ENCODE measurements at regions not wholly inside any gene's neighbourhood (a gene's known extent, or its start where the extent isn't known, plus 50 kb on each side); places are given as distances from the start of the nearest gene placed in this dataset.

- no peak for TF ChIP-seq POLR2A (IDR thresholded peaks at IDR 0.05)
- H3K4me3 ChIP-seq = no peak overlapping the region
- H3K4me1 ChIP-seq = no peaks in the 10 kb centered on the region
- no peak for DNase-seq
- no peaks in the 10 kb centered on the region for H3K27me3 ChIP-seq
- H3K9me3 ChIP-seq = no peaks in the 10 kb centered on the region
- intact Hi-C loops (cut with DNase I; ENCODE audit: low total_unique reads) = no loop called here
- no peaks in the 10 kb centered on the region for H3K36me3 ChIP-seq (ENCODE audit: low read depth, missing control alignments)
- no peak overlapping the region for H3K27ac ChIP-seq
- 60 to 61% methylated on average over 10 of the region's 10 CpGs for WGBS, 2 donors
Measured at GRCh38 chrY:14255965-14256816, 200.2 kb downstream of the VCY1B start.

GRCh38 chrY:14256817-14257168 lies 200.8 kb downstream of the VCY1B start:
- Histone ChIP-seq H3K36me3 (ENCODE audit: low read depth, missing control alignments) (no peaks in the 10 kb centered on the region), H3K27ac (no peak overlapping the region), H3K4me1 (no peaks in the 10 kb centered on the region), H3K9me3 (no peaks in the 10 kb centered on the region), H3K4me3 (no peak overlapping the region), H3K27me3 (no peaks in the 10 kb centered on the region)
- no peak for DNase-seq
- TF ChIP-seq CTCF (IDR thresholded peaks at IDR 0.05) = no peak
- no peak for TF ChIP-seq POLR2A (IDR thresholded peaks at IDR 0.05)
- intact Hi-C loops (cut with DNase I; ENCODE audit: low total_unique reads) = no loop called here
- 80 to 93% methylated on average over 1 of the region's 1 CpG for WGBS, 2 donors

- Histone ChIP-seq H3K9me3 (no peaks in the 10 kb centered on the region), H3K4me1 (no peaks in the 10 kb centered on the region), H3K36me3 (ENCODE audit: low read depth, missing control alignments) (no peaks in the 10 kb centered on the region), H3K27me3 (no peaks in the 10 kb centered on the region), H3K4me3 (no peak overlapping the region), H3K27ac (no peak overlapping the region)
- intact Hi-C loops (cut with DNase I; ENCODE audit: low total_unique reads) = no loop called here
- TF ChIP-seq CTCF (IDR thresholded peaks at IDR 0.05) (no peak), POLR2A (IDR thresholded peaks at IDR 0.05) (no peak)
- no peak for DNase-seq
Measured at GRCh38 chrY:14277029-14277428, 221.0 kb downstream of the VCY1B start.

- Histone ChIP-seq H3K4me3 (no peak overlapping the region), H3K9me3 (no peaks in the 10 kb centered on the region), H3K27ac (no peak overlapping the region), H3K4me1 (no peaks in the 10 kb centered on the region), H3K36me3 (ENCODE audit: low read depth, missing control alignments) (no peaks in the 10 kb centered on the region), H3K27me3 (no peaks in the 10 kb centered on the region)
- intact Hi-C loops (cut with DNase I; ENCODE audit: low total_unique reads) = no loop called here
- 40 to 42% methylated on average over 1 of the region's 1 CpG for WGBS, 2 donors
- TF ChIP-seq CTCF (IDR thresholded peaks at IDR 0.05) (no peak), POLR2A (IDR thresholded peaks at IDR 0.05) (no peak)
- no peak for DNase-seq
Measured at GRCh38 chrY:14290656-14291375, 233.5 kb upstream of the NLGN4Y start.

GRCh38 chrY:14292382-14292781 lies 231.9 kb upstream of the NLGN4Y start:
- Histone ChIP-seq H3K27ac (no peak overlapping the region), H3K4me3 (no peak overlapping the region), H3K36me3 (ENCODE audit: low read depth, missing control alignments) (no peaks in the 10 kb centered on the region), H3K9me3 (no peaks in the 10 kb centered on the region), H3K27me3 (no peaks in the 10 kb centered on the region), H3K4me1 (no peaks in the 10 kb centered on the region)
- WGBS, 2 donors = 94 to 98% methylated on average over 2 of the region's 2 CpGs
- intact Hi-C loops (cut with DNase I; ENCODE audit: low total_unique reads) = no loop called here
- no peak for TF ChIP-seq POLR2A (IDR thresholded peaks at IDR 0.05)
- TF ChIP-seq CTCF (IDR thresholded peaks at IDR 0.05) = no peak
- no peak for DNase-seq

Data from testis (tissue), 2 donors.